ENCODE measurements at regions not wholly inside any gene's neighbourhood (a gene's known extent, or its start where the extent isn't known, plus 50 kb on each side); places are given as distances from the start of the nearest gene placed in this dataset.
"Not testable (repeated sequence)": the region's sequence is repeated elsewhere in the genome, so short reads cannot be mapped to it uniquely, and the experiment has no call there.

- DNase-seq (ENCODE audit: low read depth in 2 of 2): no peak
These were observed 57.6 kb downstream of the CCDC59 start for GRCh38 chr12:82300611-82301010.

DNA sequence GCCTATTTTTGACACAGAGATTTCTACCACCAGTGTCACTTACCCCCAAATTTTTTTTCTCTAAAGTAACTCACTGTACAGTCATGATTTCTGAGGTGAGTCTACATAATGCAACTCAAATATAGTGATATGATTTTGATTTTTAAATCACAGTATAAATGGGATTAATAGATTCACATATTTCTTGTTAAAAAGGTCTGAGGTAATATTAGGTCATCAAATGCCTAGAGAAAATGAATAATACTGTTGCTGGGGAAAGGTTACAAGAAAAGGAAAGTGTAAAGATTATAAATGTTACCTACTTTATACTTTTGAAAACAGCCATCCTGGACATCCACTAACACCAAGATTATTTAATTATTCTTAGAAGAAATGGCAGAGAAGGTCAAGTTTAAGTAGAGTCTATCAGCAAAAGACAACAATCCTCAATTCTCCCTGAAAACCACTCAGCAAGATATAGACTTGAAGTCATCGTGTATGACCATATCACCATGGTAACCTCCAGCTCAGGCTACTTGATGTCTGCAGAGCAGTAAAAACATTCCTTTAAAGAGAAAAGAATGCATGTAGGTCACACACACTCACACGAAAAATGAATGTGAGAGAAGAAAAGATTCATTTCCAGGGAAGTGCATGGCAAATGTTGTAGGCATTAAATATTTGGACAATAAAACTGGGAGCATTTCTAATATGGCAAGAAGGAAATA, 58.7 kb downstream of the CCDC59 start:
- DNase-seq (ENCODE audit: low read depth in 2 of 2): no peak

DNA sequence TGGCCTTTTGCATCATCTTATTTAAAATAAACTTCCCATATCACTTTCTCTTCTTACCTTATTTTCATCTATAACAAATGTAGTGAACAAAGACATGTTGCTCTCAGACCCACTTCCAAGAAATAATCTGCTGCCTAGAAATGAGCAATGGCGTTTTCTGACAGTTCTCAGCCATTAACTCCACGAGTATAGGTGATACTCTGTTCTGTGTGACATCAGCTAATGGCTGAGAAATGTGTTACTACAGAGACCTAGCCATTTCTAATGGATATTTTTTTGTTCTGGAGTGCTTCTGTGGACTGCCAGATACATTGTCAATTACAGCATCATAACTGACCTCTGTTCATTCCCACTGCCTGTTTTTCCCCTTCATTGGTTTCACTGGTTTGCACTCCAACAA, 67.8 kb downstream of the CCDC59 start:
- no peak for DNase-seq (ENCODE audit: low read depth in 2 of 2)

DNA sequence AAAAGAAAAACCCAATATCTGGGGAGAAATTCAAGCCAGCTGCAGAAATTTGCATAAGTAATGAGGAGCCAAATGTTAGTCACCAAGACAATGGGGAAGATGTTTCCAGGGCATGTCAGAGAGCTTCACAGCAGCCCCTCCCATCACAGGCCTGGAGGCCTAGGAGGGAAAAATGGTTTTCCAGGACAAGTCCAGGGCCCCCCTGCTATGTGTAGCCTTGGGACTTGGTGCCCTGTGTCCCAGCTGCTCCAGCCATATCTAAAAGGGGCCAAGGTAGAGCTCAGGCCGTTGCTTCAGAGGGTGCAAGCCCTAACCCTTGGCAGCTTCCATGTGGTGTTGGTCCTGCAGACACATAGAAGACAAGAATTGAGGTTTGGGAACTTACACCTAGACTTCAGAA, 76.9 kb downstream of the CCDC59 start:
- DNase-seq (ENCODE audit: low read depth in 2 of 2): not testable (repeated sequence)

GRCh38 chr12:82279536-82280058, 78.6 kb downstream of the CCDC59 start:
- DNase-seq (ENCODE audit: low read depth in 2 of 2): no peak

- DNase-seq (ENCODE audit: low read depth in 2 of 2): no peak
These were observed 80.6 kb downstream of the CCDC59 start for GRCh38 chr12:82277582-82277981.

DNA sequence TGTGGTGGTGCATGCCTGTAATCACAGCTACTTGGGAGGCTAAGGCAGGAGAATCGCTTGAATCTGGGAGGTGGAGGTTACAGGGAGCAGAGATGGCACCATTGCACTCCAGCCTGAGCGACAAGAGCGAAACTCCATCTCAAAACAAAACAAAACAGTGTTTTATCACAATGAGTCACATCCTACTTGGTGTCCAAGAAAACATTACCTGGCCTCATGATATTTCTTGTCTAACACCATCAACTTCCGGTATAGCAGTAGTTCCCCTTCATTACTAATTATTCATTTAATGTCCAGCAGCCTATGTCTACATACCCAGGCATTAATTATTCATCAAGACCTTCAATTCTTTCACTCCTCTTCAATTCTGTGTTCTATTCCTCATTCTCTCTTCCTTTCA, 115.5 kb downstream of the CCDC59 start:
- no peak for DNase-seq (ENCODE audit: low read depth in 2 of 2)

DNA sequence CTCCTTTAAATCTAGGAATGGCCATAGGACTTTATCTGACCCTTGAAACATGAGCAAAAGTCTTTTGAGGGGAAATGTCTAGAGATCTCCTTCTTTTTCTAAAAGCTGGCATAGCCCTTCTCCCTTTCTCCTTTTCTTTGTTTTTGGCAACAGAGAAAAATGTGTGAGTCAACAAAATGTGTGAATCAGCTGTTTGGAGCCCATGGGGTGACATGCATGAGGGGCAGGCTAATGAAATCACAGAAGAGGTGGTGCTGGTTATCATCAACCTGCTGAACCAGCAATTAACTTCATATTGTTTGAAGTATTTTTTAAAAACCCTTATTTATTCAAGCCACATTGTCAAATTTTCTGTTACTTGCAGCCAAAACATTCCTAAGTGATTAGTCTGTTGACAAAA, 132.3 kb downstream of the CCDC59 start:
- DNase-seq (ENCODE audit: low read depth in 2 of 2): no peak

- no peak for DNase-seq (ENCODE audit: low read depth in 2 of 2)
These were observed 134.8 kb downstream of the CCDC59 start for GRCh38 chr12:82223426-82223825.

GRCh38 chr12:82216475-82216874, 141.7 kb downstream of the CCDC59 start:
- no peak for DNase-seq (ENCODE audit: low read depth in 2 of 2)

DNA sequence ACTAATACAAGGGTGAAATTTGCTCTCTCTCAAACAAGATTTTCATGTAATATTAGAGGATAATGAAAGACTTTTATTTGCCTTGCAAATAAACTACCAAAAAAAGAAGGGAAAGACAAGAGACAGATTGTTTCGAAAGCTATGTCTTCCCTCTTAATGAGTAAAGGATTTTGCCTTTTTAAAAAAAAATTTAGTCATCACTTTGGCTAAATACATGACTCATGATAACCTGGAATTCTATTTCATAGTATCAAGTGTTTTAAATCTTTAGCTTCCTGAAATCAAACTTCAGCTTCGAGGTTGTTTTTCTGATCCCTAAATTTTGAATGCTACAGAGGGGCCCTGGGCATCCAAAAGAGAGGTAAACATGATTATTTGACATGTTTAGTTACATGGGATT, 144.4 kb downstream of the CCDC59 start:
- no peak for DNase-seq (ENCODE audit: low read depth in 2 of 2)

GRCh38 chr12:82210882-82211281, 147.3 kb downstream of the CCDC59 start:
- no peak for DNase-seq (ENCODE audit: low read depth in 2 of 2)

DNA sequence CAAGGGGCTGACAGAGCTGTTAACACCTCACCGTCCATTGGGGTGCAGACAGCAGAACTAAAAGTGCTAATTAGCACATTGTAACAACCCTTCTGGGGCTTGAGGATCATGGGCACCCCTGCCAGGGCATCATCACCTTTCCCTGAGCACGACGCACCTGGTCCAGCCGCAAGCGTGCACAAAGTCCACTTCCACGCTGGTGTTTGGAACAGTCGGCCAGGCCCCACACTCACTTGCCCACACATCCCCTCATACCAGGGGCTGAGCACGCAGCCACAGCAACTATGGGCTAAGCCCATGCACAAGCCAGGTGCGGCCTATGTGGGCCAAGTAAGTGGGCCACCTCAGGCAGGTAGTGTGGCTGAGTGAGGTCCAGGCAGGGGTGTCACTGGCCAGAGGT, 148.7 kb downstream of the CCDC59 start:
- no peak for DNase-seq (ENCODE audit: low read depth in 2 of 2)

DNA sequence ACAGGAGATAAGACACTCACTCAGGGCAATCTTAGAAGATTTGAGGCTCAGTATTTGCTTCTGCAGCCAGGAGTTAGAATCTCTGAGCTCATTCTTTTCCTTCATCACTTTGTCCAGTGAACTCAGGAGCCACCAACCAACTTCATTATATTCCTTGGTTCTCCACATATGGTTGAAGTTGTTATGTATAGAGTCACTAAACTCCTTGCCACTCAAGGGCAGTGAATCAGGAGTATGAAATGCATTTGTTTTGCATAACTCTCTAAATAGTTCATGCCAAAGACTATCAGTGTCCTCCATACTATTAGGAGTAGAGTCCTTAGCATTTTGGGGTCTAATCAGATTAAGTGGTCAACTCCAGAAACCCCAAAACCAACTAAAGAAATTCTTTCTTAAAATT, 150.6 kb downstream of the CCDC59 start:
- no peak for DNase-seq (ENCODE audit: low read depth in 2 of 2)

DNA sequence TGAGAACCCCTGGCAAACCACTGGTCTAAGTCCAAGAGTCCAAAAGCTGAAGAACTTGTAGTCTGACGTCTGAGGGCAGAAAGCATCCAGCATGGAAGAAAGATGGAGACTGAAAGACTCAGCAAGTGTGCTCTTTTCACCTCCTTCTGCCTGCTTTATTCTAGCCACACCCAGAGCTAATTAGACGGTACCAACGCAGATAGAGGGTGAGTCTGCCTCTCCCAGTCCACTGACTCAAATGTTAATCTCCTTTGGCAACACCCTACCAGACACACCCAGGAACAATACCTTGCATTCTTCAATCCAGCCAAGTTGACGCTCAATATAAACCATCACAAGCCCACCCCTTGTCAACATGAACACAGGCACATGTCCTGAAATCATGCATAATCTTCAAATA, 155.1 kb downstream of the CCDC59 start:
- DNase-seq (ENCODE audit: low read depth in 2 of 2): no peak

GRCh38 chr12:82187595-82187994, 170.6 kb downstream of the CCDC59 start:
- no peak for DNase-seq (ENCODE audit: low read depth in 2 of 2)

GRCh38 chr12:82187011-82187410, 171.2 kb downstream of the CCDC59 start:
- no peak for DNase-seq (ENCODE audit: low read depth in 2 of 2)

DNA sequence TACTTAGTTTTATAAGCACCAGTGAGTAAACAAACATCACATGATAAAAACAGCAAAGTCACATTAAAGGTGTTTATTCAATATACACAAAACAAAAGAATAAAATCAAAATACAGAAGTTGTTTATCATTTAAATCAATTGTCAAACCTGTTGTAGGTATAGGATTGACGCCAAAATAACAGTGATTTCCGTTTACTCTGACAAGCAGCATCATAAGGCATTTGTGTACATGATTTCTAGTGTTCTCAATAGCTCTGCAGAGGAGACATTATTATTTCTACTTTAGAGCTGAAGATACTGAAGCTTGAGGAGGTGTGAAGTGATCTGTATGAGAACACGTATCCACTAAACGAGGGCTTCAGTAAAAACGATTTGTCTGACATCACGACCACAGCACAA, 171.9 kb downstream of the CCDC59 start:
- no peak for DNase-seq (ENCODE audit: low read depth in 2 of 2)

DNA sequence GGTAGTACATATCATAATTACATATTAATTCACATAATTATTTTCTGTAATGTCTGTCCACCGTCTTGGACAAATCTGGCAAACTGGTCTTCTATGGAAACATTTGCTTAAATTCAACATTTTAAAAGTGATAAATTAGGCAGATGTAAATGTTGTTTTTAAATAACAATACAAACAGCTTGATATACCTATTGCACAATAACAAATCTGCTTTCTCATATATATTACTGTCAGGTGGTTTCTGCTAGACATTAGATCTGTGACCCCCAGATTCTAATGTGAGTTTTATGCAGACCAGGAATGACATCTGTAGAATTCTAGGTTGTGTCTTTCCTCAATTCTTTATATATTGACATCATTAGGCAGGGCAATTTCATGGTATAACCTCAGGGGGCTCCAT, 173.3 kb downstream of the CCDC59 start:
- no peak for DNase-seq (ENCODE audit: low read depth in 2 of 2)

- DNase-seq (ENCODE audit: low read depth in 2 of 2): no peak
These were observed 175.5 kb downstream of the CCDC59 start for GRCh38 chr12:82182601-82183190.

GRCh38 chr12:82176761-82177490, 181.3 kb downstream of the CCDC59 start:
- DNase-seq (ENCODE audit: low read depth in 2 of 2): no peak

- DNase-seq (ENCODE audit: low read depth in 2 of 2): no peak
These were observed 182.2 kb downstream of the CCDC59 start for GRCh38 chr12:82176026-82176425.

DNA sequence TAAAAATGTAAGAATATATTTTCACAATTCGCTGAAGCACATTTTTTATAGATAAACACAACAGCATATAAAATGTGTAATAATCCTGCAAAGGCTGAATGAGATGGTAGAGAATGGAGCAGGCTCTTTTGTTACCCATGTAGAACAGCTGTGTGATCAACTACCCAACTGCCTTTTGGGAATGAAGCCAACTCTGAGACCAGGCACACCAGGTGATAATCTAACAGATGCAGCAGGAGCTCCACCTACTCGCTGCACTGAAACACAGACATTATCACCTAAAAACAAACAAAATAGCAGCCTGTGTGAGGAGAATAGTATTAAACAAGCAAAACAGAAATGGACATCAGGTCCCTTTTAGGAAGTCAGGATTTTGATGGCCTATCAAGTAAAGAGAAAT, 183.3 kb downstream of the CCDC59 start:
- DNase-seq (ENCODE audit: low read depth in 2 of 2): no peak
